ENCODE measurements at regions not wholly inside any gene's neighbourhood (a gene's known extent, or its start where the extent isn't known, plus 50 kb on each side); places are given as distances from the start of the nearest gene placed in this dataset.

GRCh38 chr19:28846094-28846812 is 366.7 kb downstream of the UQCRFS1 start (continued):
- TF ChIP-seq ZNF592 (IDR thresholded peaks at IDR 0.05) = no peak
- no peak for TF ChIP-seq ZNF274 (IDR thresholded peaks at IDR 0.05; ENCODE audit: insufficient read depth, insufficient read length)
- TF ChIP-seq YBX1 (IDR thresholded peaks at IDR 0.05) = no peak

DNA sequence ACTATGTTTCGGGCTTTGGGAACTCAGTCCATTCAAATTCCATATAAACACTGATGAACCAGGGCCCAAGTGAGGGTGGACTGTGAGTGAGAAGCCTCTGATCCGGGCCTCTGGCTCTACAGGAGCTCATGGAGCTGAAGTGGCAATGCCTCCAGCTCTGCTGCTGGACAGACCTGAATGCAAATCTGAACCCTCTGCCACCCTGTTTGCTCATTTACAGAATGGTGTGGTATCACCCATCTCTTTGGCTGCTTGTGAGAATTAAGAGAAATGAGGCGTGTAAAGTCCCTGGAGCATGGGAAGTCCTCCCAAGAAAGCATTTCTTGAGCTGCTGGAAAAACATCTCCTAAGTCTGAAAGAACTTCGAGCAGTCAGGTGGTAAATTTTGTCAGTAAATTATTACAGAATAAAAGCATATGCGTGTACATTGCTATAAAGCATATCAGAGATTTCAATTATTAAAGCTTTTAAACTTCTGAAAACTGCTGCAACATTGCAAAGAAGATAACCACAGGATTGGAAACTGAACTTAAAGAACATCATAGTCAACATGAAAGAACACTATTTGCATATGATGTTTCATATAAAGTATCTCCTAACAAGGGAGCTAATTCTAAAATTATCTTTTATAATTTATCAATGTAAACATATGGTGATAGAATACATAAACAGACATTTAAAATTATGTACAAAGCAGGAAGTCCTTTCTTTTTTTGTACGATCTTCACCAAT is 369.0 kb downstream of the UQCRFS1 start:
- SMC1A ChIA-PET (ENCODE audit: uncharacterized antibody, unreplicated experiment) = no interaction called here
- Histone ChIP-seq H3K4me2 (ENCODE audit: control insufficient read depth, insufficient read depth) (no peak overlapping the region), H3K36me3 (ENCODE audit: control insufficient read depth in 2 of 2, insufficient read depth in 2 of 2, low read length in 1 of 2) (no peaks in the 10 kb centered on the region), H4K20me1 (ENCODE audit: control insufficient read depth, insufficient read depth) (no peaks in the 10 kb centered on the region), H3K27me3 (replicated peaks in 1 of 2; ENCODE audit: control insufficient read depth in 2 of 2, insufficient read depth in 2 of 2, low read length in 1 of 2) (no peaks in the 10 kb centered on the region), H3K27ac (ENCODE audit: control insufficient read depth, insufficient read depth) (no peak overlapping the region), H3K4me3 (no peak overlapping the region), H3K79me2 (ENCODE audit: control insufficient read depth, insufficient read depth, low read length) (no peaks in the 10 kb centered on the region), H3K9ac (ENCODE audit: control insufficient read depth, insufficient read depth, low read length) (no peak overlapping the region), H3K9me3 (replicated peaks; ENCODE audit: control insufficient read depth, insufficient read depth, low read length) (no peaks in the 10 kb centered on the region; the same call in 2 of the 3 replicates), H3K4me1 (ENCODE audit: control insufficient read depth, insufficient read depth, low read length) (no peaks in the 10 kb centered on the region), H2AFZ (ENCODE audit: control insufficient read depth, low read depth, low read length) (no peak overlapping the region)
- BruUV-seq (replicated peaks) = no TSS peak
- under 1% methylated on average over 6 of the region's 6 CpGs for WGBS (ENCODE audit: insufficient coverage, insufficient replicate concordance, low lambda C conversion rate, missing lambda C conversion rate)
- in situ Hi-C loops (cut with MboI) = no loop called here
- POLR2A ChIA-PET = no interaction called here
- DNase-seq (ENCODE audit: low read depth, low spot score) (no peak), FAIRE-seq (no peak), ATAC-seq (no peak)
- RAD21 ChIA-PET (ENCODE audit: unreplicated experiment) = no interaction called here
- CTCF ChIA-PET = no interaction called here
- TF ChIP-seq NRF1 (conservative IDR thresholded peaks at IDR 0.05; ENCODE audit: low read depth, low read length) = no peak
- no peak for TF ChIP-seq TCF12 (IDR thresholded peaks at IDR 0.05; ENCODE audit: low read depth, low read length)
- no peak for TF ChIP-seq BMI1 (IDR thresholded peaks at IDR 0.05; ENCODE audit: borderline replicate concordance)
- no peak for TF ChIP-seq KLF5 (IDR thresholded peaks at IDR 0.05; ENCODE audit: partially characterized antibody)
- TF ChIP-seq GABPA (IDR thresholded peaks at IDR 0.05; ENCODE audit: low read depth) = no peak
- no peak for TF ChIP-seq YBX1 (IDR thresholded peaks at IDR 0.05)
- no peak for TF ChIP-seq SMAD5 (IDR thresholded peaks at IDR 0.05; ENCODE audit: low read depth)
- intact Hi-C loops (cut with micrococcal nuclease; ENCODE audit: unreplicated experiment) = no loop called here
